ENCODE measurements at regions not wholly inside any gene's neighbourhood (a gene's known extent, or its start where the extent isn't known, plus 50 kb on each side); places are given as distances from the start of the nearest gene placed in this dataset.

- H3K4me3 ChIP-seq (ENCODE audit: low read length), result no peak overlapping the region
- no peaks in the 10 kb centered on the region for H3K27me3 ChIP-seq (ENCODE audit: insufficient read depth, low read depth, low read length)
- H3K9me2 ChIP-seq (ENCODE audit: insufficient read depth, low read length), result no peaks in the 10 kb centered on the region
- H3K27ac ChIP-seq (ENCODE audit: low read length), result no peak overlapping the region
- H3K79me2 ChIP-seq (replicated peaks; ENCODE audit: insufficient read depth, low read length), result no peaks in the 10 kb centered on the region
- H4K20me1 ChIP-seq (ENCODE audit: insufficient read depth), result no peaks in the 10 kb centered on the region
- H3K36me3 ChIP-seq (ENCODE audit: insufficient read depth, low read length), result no peaks in the 10 kb centered on the region
- no peak overlapping the region for H3K4me2 ChIP-seq (ENCODE audit: low read length)
- no peak overlapping the region for H2AFZ ChIP-seq (ENCODE audit: low read depth, low read length)
- H3K9ac ChIP-seq (ENCODE audit: low read length), result no peak overlapping the region
- no peaks in the 10 kb centered on the region for H3F3A ChIP-seq (ENCODE audit: insufficient read depth, low read length, poor library complexity, severe bottlenecking)
- no peak for TF ChIP-seq TAF1 (IDR thresholded peaks at IDR 0.05; ENCODE audit: low read depth)
- TF ChIP-seq EZH2 (IDR thresholded peaks at IDR 0.05; ENCODE audit: borderline replicate concordance, insufficient read depth, low read length, poor library complexity, severe bottlenecking), result no peak
- TF ChIP-seq EP300 (conservative IDR thresholded peaks at IDR 0.05; ENCODE audit: poor library complexity, severe bottlenecking), result no peak
- no peak for TF ChIP-seq RAD21 (conservative IDR thresholded peaks at IDR 0.05)
- no peak for TF ChIP-seq SMC3 (conservative IDR thresholded peaks at IDR 0.05; ENCODE audit: poor library complexity)
- TF ChIP-seq CTCF (IDR thresholded peaks at IDR 0.05; ENCODE audit: poor library complexity, severe bottlenecking), result no peak
- no peak for TF ChIP-seq POLR2AphosphoS5 (IDR thresholded peaks at IDR 0.05)
- TF ChIP-seq, protein P1, sequence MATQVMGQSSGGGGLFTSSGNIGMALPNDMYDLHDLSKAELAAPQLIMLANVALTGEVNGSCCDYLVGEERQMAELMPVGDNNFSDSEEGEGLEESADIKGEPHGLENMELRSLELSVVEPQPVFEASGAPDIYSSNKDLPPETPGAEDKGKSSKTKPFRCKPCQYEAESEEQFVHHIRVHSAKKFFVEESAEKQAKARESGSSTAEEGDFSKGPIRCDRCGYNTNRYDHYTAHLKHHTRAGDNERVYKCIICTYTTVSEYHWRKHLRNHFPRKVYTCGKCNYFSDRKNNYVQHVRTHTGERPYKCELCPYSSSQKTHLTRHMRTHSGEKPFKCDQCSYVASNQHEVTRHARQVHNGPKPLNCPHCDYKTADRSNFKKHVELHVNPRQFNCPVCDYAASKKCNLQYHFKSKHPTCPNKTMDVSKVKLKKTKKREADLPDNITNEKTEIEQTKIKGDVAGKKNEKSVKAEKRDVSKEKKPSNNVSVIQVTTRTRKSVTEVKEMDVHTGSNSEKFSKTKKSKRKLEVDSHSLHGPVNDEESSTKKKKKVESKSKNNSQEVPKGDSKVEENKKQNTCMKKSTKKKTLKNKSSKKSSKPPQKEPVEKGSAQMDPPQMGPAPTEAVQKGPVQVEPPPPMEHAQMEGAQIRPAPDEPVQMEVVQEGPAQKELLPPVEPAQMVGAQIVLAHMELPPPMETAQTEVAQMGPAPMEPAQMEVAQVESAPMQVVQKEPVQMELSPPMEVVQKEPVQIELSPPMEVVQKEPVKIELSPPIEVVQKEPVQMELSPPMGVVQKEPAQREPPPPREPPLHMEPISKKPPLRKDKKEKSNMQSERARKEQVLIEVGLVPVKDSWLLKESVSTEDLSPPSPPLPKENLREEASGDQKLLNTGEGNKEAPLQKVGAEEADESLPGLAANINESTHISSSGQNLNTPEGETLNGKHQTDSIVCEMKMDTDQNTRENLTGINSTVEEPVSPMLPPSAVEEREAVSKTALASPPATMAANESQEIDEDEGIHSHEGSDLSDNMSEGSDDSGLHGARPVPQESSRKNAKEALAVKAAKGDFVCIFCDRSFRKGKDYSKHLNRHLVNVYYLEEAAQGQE (IDR thresholded peaks at IDR 0.05; ENCODE audit: borderline replicate concordance), result no peak
- TF ChIP-seq MXI1 (conservative IDR thresholded peaks at IDR 0.05; ENCODE audit: poor library complexity, severe bottlenecking), result no peak
- no peaks in the 10 kb centered on the region for H3K9me3 ChIP-seq (ENCODE audit: low read length)
These were observed 139.6 kb upstream of the GDF10 start for GRCh38 chr10:47160261-47160908.

DNA sequence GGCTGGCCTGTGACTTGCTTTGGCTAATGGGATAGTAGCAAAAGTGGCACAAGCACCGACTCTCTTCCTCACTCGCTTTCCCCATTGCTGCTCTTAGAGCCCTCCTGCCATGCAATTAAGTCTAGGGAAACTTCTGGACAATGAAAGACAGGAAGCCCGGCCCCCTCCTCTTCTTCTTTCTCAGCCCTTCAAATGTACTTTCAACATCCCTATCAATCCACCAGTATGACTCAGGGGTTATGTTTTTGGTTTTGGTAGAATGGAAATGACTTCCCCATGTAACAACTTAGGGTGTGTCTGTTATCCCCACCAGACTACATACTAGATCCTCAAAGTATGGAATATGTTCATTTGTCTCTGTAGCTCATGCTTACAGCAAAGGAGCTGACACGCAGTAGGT, 139.0 kb upstream of the GDF10 start:
- H3K9me2 ChIP-seq (ENCODE audit: insufficient read depth, low read length), result no peaks in the 10 kb centered on the region
- H3K4me2 ChIP-seq (ENCODE audit: low read length), result no peak overlapping the region
- no peaks in the 10 kb centered on the region for H3K79me2 ChIP-seq (replicated peaks; ENCODE audit: insufficient read depth, low read length)
- no peaks in the 10 kb centered on the region for H3K9me3 ChIP-seq (ENCODE audit: low read length)
- TF ChIP-seq POLR2AphosphoS5 (IDR thresholded peaks at IDR 0.05) (no peak), RAD21 (conservative IDR thresholded peaks at IDR 0.05) (no peak), CTCF (IDR thresholded peaks at IDR 0.05; ENCODE audit: poor library complexity, severe bottlenecking) (no peak), SMC3 (conservative IDR thresholded peaks at IDR 0.05; ENCODE audit: poor library complexity) (no peak), TAF1 (IDR thresholded peaks at IDR 0.05; ENCODE audit: low read depth) (no peak)
- TF ChIP-seq, protein P1 (IDR thresholded peaks at IDR 0.05; ENCODE audit: borderline replicate concordance), result no peak
- H3K4me3 ChIP-seq (ENCODE audit: low read length), result no peak overlapping the region
- no peak overlapping the region for H3K27ac ChIP-seq (ENCODE audit: low read length)
- H3F3A ChIP-seq (ENCODE audit: insufficient read depth, low read length, poor library complexity, severe bottlenecking), result no peaks in the 10 kb centered on the region
- no peak overlapping the region for H3K9ac ChIP-seq (ENCODE audit: low read length)
- no peaks in the 10 kb centered on the region for H3K36me3 ChIP-seq (ENCODE audit: insufficient read depth, low read length)
- H2AFZ ChIP-seq (ENCODE audit: low read depth, low read length), result no peak overlapping the region
- no peaks in the 10 kb centered on the region for H4K20me1 ChIP-seq (ENCODE audit: insufficient read depth)
- H3K27me3 ChIP-seq (ENCODE audit: insufficient read depth, low read depth, low read length), result no peaks in the 10 kb centered on the region

All from neural cell (in vitro differentiated cells).